ENCODE measurements at regions not wholly inside any gene's neighbourhood (a gene's known extent, or its start where the extent isn't known, plus 50 kb on each side); places are given as distances from the start of the nearest gene placed in this dataset.
"Not testable (repeated sequence)": the region's sequence is repeated elsewhere in the genome, so short reads cannot be mapped to it uniquely, and the experiment has no call there.

GRCh38 chr2:65605058-65605742 lies 172.8 kb upstream of the SPRED2 start:
- in situ Hi-C loops (cut with MboI; ENCODE audit: low sequenced_read_pairs), result no loop called here
- no peak overlapping the region for H3K4me3 ChIP-seq
- H3K27me3 ChIP-seq (ENCODE audit: low read depth), result no peaks in the 10 kb centered on the region
- no peaks in the 10 kb centered on the region for H3K36me3 ChIP-seq (replicated peaks)
- H3K4me1 ChIP-seq, result peaks cover 20% of the 10 kb centered on the region
- DNase-seq (ENCODE audit: low spot score in 2 of 2), result no peak
- H3K9me3 ChIP-seq, result no peaks in the 10 kb centered on the region

GRCh38 chr2:65604246-65604645 lies 171.8 kb upstream of the SPRED2 start:
- Histone ChIP-seq H3K27me3 (ENCODE audit: low read depth) (no peaks in the 10 kb centered on the region), H3K36me3 (replicated peaks) (no peaks in the 10 kb centered on the region), H3K9me3 (no peaks in the 10 kb centered on the region), H3K4me3 (no peak overlapping the region), H3K4me1 (peaks cover 23% of the 10 kb centered on the region)
- no peak for DNase-seq (ENCODE audit: low spot score in 2 of 2)
- in situ Hi-C loops (cut with MboI; ENCODE audit: low sequenced_read_pairs), result no loop called here

GRCh38 chr2:65602603-65603235 lies 170.3 kb upstream of the SPRED2 start:
- no peaks in the 10 kb centered on the region for H3K9me3 ChIP-seq
- DNase-seq (ENCODE audit: low spot score in 2 of 2), result no peak
- H3K4me3 ChIP-seq, result no peak overlapping the region
- peaks cover 9% of the 10 kb centered on the region for H3K4me1 ChIP-seq
- no peaks in the 10 kb centered on the region for H3K27me3 ChIP-seq (ENCODE audit: low read depth)
- H3K36me3 ChIP-seq (replicated peaks), result no peaks in the 10 kb centered on the region
- in situ Hi-C loops (cut with MboI; ENCODE audit: low sequenced_read_pairs), result no loop called here

GRCh38 chr2:65600871-65601270 lies 168.5 kb upstream of the SPRED2 start:
- in situ Hi-C loops (cut with MboI; ENCODE audit: low sequenced_read_pairs); H3K4me1 ChIP-seq: not testable (repeated sequence)

GRCh38 chr2:65600351-65600750 lies 168.0 kb upstream of the SPRED2 start:
- H3K4me1 ChIP-seq; H3K4me3 ChIP-seq; in situ Hi-C loops (cut with MboI; ENCODE audit: low sequenced_read_pairs); H3K9me3 ChIP-seq; H3K36me3 ChIP-seq (replicated peaks); DNase-seq (ENCODE audit: low spot score in 2 of 2); H3K27me3 ChIP-seq (ENCODE audit: low read depth): not testable (repeated sequence)

More at GRCh38 chr2:65600871-65601270, 168.5 kb upstream of the SPRED2 start:
- not testable (repeated sequence) for H3K27me3 ChIP-seq (ENCODE audit: low read depth); H3K36me3 ChIP-seq (replicated peaks); DNase-seq (ENCODE audit: low spot score in 2 of 2); H3K9me3 ChIP-seq; H3K4me3 ChIP-seq

GRCh38 chr2:65599693-65600092 lies 167.3 kb upstream of the SPRED2 start:
- H3K36me3 ChIP-seq (replicated peaks), result no peaks in the 10 kb centered on the region
- H3K27me3 ChIP-seq (ENCODE audit: low read depth), result no peaks in the 10 kb centered on the region
- H3K4me1 ChIP-seq, result peaks cover 4% of the 10 kb centered on the region
- no peak overlapping the region for H3K4me3 ChIP-seq
- no peak for DNase-seq (ENCODE audit: low spot score in 2 of 2)
- in situ Hi-C loops (cut with MboI; ENCODE audit: low sequenced_read_pairs), result no loop called here
- no peaks in the 10 kb centered on the region for H3K9me3 ChIP-seq

- in situ Hi-C loops (cut with MboI; ENCODE audit: low sequenced_read_pairs), result no loop called here
- Histone ChIP-seq H3K9me3 (no peaks in the 10 kb centered on the region), H3K4me3 (no peak overlapping the region), H3K4me1 (peaks cover 4% of the 10 kb centered on the region), H3K36me3 (replicated peaks) (no peaks in the 10 kb centered on the region), H3K27me3 (ENCODE audit: low read depth) (no peaks in the 10 kb centered on the region)
- no peak for DNase-seq (ENCODE audit: low spot score in 2 of 2)
These were observed 166.6 kb upstream of the SPRED2 start for GRCh38 chr2:65598996-65599395.

- Histone ChIP-seq H3K9me3 (no peaks in the 10 kb centered on the region), H3K4me1 (peaks cover 4% of the 10 kb centered on the region), H3K27me3 (ENCODE audit: low read depth) (no peaks in the 10 kb centered on the region), H3K4me3 (no peak overlapping the region), H3K36me3 (replicated peaks) (no peaks in the 10 kb centered on the region)
- in situ Hi-C loops (cut with MboI; ENCODE audit: low sequenced_read_pairs), result no loop called here
- no peak for DNase-seq (ENCODE audit: low spot score in 2 of 2)
These were observed 165.9 kb upstream of the SPRED2 start for GRCh38 chr2:65598264-65598663.

- Histone ChIP-seq H3K27me3 (ENCODE audit: low read depth) (no peaks in the 10 kb centered on the region), H3K36me3 (replicated peaks) (no peaks in the 10 kb centered on the region), H3K4me3 (no peak overlapping the region), H3K9me3 (no peaks in the 10 kb centered on the region), H3K4me1 (peaks cover 4% of the 10 kb centered on the region)
- DNase-seq (ENCODE audit: low spot score in 2 of 2), result no peak
- in situ Hi-C loops (cut with MboI; ENCODE audit: low sequenced_read_pairs), result no loop called here
These were observed 163.2 kb upstream of the SPRED2 start for GRCh38 chr2:65595630-65596029.

GRCh38 chr2:65594150-65594549 lies 161.8 kb upstream of the SPRED2 start:
- Histone ChIP-seq H3K4me3 (no peak overlapping the region), H3K27me3 (ENCODE audit: low read depth) (no peaks in the 10 kb centered on the region), H3K9me3 (no peaks in the 10 kb centered on the region), H3K4me1 (no peaks in the 10 kb centered on the region), H3K36me3 (replicated peaks) (no peaks in the 10 kb centered on the region)
- no peak for DNase-seq (ENCODE audit: low spot score in 2 of 2)
- in situ Hi-C loops (cut with MboI; ENCODE audit: low sequenced_read_pairs), result no loop called here

GRCh38 chr2:65589667-65590066 lies 157.3 kb upstream of the SPRED2 start:
- H3K4me3 ChIP-seq, result no peak overlapping the region
- DNase-seq (ENCODE audit: low spot score in 2 of 2), result no peak
- no peaks in the 10 kb centered on the region for H3K27me3 ChIP-seq (ENCODE audit: low read depth)
- H3K4me1 ChIP-seq, result no peaks in the 10 kb centered on the region
- no peaks in the 10 kb centered on the region for H3K36me3 ChIP-seq (replicated peaks)
- H3K9me3 ChIP-seq, result no peaks in the 10 kb centered on the region
- in situ Hi-C loops (cut with MboI; ENCODE audit: low sequenced_read_pairs), result no loop called here

- in situ Hi-C loops (cut with MboI; ENCODE audit: low sequenced_read_pairs), result no loop called here
- no peaks in the 10 kb centered on the region for H3K9me3 ChIP-seq
- no peaks in the 10 kb centered on the region for H3K36me3 ChIP-seq (replicated peaks)
- no peak overlapping the region for H3K4me3 ChIP-seq
- no peak for DNase-seq (ENCODE audit: low spot score in 2 of 2)
- no peaks in the 10 kb centered on the region for H3K4me1 ChIP-seq
- no peaks in the 10 kb centered on the region for H3K27me3 ChIP-seq (ENCODE audit: low read depth)
These were observed 155.4 kb upstream of the SPRED2 start for GRCh38 chr2:65587779-65588178.

GRCh38 chr2:65586516-65586915 lies 154.1 kb upstream of the SPRED2 start:
- no peak overlapping the region for H3K4me3 ChIP-seq
- no peaks in the 10 kb centered on the region for H3K27me3 ChIP-seq (ENCODE audit: low read depth)
- no peak for DNase-seq (ENCODE audit: low spot score in 2 of 2)
- H3K36me3 ChIP-seq (replicated peaks), result no peaks in the 10 kb centered on the region
- H3K9me3 ChIP-seq, result no peaks in the 10 kb centered on the region
- in situ Hi-C loops (cut with MboI; ENCODE audit: low sequenced_read_pairs), result no loop called here
- no peaks in the 10 kb centered on the region for H3K4me1 ChIP-seq

- Histone ChIP-seq H3K27me3 (ENCODE audit: low read depth) (no peaks in the 10 kb centered on the region), H3K36me3 (replicated peaks) (no peaks in the 10 kb centered on the region), H3K9me3 (no peaks in the 10 kb centered on the region), H3K4me3 (no peak overlapping the region), H3K4me1 (no peaks in the 10 kb centered on the region)
- in situ Hi-C loops (cut with MboI; ENCODE audit: low sequenced_read_pairs), result no loop called here
- no peak for DNase-seq (ENCODE audit: low spot score in 2 of 2)
These were observed 150.7 kb upstream of the SPRED2 start for GRCh38 chr2:65583061-65583460.

- H3K4me3 ChIP-seq, result no peak overlapping the region
- in situ Hi-C loops (cut with MboI; ENCODE audit: low sequenced_read_pairs), result no loop called here
These were observed 150.0 kb upstream of the SPRED2 start for GRCh38 chr2:65582364-65582763.

More at GRCh38 chr2:65582364-65582763, 150.0 kb upstream of the SPRED2 start:
- no peak for DNase-seq (ENCODE audit: low spot score in 2 of 2)
- Histone ChIP-seq H3K4me1 (no peaks in the 10 kb centered on the region), H3K27me3 (ENCODE audit: low read depth) (no peaks in the 10 kb centered on the region), H3K36me3 (replicated peaks) (no peaks in the 10 kb centered on the region), H3K9me3 (no peaks in the 10 kb centered on the region)
